Nucleus accumbens (tissue), 56 donors: ENCODE measurements at regions not wholly inside any gene's neighbourhood (a gene's known extent, or its start where the extent isn't known, plus 50 kb on each side); places are given as distances from the start of the nearest gene placed in this dataset.
A peak's percentile ranks its signal among the peaks of the same experiment; 100 is the strongest.

Experiments used
- DNase-seq, 56 donors: peaks; one replicate each; lab custom pipeline; 2025; lab: John Stamatoyannopoulos, UW

DNA sequence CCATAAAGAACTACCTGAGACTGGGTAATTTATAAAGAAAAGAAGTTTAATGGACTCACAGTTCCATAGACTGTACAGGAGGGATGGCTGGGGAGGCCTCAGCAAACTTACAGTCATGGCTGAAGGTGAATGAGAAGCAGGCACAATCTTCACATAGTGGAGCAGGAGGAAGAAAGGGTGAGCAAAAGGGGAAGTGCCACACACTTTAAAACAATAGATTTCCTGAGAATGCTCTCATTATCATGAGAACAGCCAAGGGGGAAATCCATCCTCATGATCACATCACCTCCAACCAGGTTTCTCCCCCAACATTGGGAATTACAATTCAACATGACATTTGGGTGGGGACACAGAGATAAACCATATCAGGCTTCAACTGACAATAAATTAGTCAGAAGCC, 664.9 kb downstream of the TAF11L14 start:
- DNase-seq: no peak

DNA sequence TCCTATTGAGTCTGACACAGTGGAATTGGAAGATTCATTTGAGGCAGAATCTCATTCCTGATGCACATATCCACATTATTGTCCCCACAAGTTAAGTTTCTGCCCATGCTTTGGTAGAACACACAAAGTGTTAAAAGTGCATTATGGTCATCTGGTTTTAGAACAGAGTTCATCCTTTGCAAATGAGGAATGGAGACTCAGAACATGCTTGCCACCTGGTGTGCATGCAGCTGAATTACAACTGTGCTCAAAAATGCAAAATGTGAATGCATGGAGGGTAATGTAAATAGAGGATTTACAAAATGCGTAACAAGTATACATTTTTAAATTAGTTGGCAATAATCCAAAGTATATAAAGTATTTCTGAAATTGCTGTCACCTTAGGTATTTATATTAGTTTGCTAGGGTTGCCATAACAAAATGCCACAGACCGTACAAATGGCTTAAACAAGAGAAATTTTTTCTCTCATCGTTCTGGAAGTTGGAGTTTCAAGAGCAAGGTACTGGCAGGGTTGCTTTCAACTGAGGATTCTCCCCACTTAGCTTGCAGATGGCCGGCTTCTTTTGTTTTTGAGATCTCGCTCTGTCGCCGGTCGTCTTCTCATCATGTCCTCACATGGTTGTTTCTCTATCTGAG, 671.1 kb downstream of the TAF11L14 start:
- DNase-seq: peak in 5 of 56 donors; percentile 1 to 29 (median 7)

DNA sequence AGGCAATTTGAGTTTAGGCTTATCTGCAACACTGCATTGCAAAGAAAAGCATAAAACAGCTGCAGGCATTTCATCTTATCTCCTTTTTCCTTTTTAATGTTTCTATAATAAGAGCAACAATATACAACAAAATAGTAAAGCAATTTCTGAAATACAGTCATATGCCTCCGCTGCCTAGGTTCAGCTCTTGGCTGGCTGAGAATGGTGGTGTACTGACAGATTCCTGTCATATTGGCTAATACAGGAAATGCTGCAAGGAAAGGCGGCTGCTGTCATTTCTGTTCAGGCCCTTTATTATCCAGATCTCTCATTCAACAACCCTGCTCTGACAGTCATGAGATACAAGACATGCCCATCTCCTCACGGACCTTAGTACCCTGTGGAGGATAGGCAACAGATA, 677.0 kb downstream of the TAF11L14 start:
- no peak for DNase-seq

DNA sequence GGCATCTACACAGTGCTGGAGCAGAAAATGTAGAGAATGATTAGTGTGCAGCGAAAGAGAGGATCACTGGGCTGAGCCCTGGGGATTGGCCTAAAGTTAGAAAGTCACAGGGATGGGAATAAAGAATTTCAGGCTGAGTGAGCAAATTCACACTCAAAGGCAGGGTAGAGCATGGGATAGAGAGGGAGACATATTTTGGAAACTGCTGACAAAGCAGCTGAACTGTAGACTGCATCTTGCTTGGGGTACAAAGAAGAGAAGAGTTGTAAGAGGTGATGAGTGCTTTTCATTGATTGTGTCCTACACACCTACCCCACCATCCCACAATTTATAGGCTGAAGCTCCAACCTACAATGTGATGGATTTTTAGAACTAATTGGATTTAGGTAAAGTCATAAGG, 677.8 kb downstream of the TAF11L14 start:
- no peak for DNase-seq

DNA sequence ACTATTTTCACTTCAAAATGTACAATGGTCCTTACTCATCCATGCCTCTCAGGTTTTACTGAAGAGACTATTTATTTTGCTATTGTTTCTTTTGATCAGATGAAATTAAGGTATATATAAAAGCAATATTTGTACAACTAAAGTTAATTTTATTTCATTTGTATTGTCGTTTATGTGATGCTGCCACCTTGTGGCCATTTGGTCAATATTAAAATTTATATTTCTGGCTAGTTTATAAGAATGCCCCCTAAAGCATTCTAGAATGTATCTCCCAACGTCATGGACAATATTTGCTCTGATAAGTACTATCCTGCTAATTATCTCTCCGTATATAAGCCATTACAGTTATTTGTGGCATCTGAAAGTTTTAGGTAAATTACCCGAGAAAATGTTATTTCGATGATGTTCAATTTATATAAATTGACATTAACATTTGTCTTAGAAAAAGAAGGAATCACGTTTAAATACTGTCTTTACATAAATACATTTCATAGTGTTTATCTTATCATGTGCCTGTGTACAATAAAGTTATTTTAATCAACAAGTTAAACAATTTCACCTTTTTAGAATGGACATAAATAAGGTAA, 680.0 kb downstream of the TAF11L14 start:
- peak in 1 of 56 donors; percentile 6 for DNase-seq

DNA sequence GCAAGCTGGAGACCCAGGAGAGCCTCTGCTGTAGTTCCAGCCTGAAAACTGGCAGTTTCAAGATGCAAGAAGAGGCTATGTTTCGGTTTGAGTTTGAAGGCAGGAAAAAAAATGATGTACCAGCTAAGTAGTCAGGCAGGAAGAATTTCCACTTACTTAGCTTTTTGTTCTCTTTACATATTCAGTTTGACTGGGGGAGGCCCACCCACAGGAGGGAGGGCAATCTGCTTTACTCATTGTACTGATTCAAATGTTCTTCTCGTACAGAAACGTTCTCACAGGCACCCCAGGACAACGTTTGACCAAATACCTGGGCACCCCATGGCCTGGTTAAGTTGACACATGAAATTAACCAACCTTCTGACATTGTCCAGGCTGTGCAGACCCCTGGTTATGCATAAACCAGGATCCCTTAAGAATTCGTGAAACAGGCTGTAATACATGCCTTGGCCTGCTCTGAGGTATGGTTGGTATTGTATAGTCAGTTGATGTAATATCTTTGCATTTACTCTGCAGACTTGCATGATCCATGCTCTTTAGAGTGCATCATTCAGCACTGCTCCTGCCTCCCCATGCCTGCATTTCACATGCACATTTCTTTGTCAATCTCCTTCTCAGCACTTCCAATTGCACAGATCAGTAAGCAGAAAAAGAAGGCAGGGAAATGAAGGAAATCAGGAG, 687.1 kb downstream of the TAF11L14 start:
- DNase-seq: no peak

DNA sequence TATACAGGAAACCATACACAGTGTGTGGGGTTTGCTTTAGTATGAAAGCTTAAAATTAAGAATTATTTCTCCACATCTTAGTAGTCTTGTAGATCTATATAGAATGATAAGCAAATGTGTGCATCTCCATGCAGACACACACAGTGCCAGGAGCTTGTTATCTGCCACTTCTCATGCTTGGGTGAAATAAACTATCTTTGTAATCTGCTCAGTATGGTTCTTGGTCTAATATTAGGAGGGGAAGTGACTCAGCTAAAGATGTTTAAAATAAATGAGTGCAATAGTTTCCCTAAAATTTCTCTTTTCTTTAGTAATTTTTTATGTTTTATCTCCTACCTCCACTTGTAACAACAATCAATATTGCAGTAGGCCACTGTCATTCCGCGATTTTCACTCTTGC, 689.6 kb downstream of the TAF11L14 start:
- no peak for DNase-seq

DNA sequence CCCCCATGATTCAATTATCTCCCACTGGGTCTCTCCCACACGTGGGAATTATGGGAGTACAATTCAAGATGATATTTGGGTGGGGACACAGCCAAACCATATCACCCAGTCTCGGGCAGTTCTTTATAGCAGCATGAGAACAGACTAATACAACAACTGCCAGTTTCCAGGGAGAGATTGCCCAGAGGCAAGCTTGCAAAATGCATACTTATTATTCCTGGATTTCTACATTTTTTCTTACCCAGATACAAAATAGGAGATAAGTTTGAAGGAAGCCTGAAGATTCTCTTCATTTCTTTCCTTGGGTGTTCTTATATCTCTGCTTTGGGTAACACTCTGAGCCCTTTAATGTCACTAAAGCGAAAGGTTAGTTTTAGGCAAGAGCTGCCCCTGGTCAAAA, 691.2 kb downstream of the TAF11L14 start:
- DNase-seq: no peak

DNA sequence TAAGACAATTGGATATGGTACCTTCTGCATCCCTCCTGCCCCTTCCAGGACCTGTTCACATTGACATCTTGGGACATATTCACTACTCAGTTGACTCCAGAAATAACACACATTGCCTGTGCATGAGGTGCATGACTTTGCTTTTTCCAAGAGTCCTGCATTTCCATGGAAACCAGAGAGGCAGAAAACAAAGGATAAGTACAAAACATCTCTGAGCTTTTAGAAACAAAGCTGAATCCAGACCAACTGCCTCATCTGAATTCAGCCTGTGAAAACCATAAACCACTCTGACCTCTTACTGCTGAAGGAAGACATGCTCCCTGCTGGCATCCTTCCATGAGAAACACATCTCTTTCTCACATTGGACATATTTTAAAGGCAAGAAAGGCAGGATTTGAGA, 695.1 kb downstream of the TAF11L14 start:
- DNase-seq: peak in 1 of 56 donors; percentile 1

DNA sequence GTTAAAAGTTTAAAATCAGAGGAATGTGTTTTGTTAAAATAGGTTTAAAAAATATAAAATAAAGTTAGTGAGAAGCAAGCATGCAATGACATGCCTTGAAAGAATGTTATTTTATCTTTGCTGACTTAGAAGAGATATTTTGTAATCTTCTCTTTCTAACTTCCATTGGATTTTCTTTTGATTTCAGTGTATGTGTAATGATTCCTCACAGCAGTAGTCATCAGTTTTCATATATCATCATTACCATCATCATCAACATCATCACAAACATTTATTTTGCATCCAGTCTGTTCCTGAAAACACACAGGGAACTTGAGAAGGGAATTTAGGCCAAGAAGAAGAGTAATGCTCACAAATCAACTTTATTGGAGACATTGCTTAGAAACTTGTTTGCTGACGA, 699.6 kb downstream of the TAF11L14 start:
- no peak for DNase-seq

DNA sequence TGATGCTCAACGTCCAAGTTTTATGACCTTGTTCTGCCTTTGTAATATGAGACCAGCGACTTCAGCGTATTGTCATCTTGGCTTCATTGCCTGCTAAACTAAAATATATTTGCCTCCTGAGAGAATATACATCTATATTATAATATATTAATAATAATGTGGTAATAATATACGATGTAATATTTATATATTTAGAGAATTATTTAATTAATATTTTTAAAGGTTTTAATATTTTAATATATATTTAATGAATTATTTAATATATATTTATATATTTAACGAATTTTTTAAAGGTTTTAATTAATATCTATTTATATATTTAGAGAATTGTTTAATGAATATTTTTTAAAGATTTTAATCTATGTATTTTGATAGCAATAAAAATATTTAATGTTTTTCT, 700.7 kb downstream of the TAF11L14 start:
- DNase-seq: no peak

DNA sequence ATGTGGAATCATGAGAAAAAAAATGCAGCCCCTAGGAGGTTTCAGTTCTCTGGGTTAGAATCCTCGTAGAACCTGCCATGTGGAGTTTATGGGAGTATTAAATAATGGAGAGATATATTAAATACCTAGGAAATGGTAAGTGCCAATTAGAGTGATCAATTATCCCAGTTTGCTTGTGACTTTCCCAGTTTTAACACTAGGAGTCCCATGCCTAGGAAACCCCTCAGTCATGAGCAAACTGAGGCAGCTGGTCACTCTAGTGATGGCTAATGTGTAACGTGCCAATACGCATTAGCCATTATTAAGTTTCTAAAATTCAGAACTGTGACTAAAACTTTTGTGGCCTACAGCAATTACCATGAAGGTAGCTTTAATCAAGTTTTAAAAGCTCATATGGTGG, 720.6 kb downstream of the TAF11L14 start:
- no peak for DNase-seq

DNA sequence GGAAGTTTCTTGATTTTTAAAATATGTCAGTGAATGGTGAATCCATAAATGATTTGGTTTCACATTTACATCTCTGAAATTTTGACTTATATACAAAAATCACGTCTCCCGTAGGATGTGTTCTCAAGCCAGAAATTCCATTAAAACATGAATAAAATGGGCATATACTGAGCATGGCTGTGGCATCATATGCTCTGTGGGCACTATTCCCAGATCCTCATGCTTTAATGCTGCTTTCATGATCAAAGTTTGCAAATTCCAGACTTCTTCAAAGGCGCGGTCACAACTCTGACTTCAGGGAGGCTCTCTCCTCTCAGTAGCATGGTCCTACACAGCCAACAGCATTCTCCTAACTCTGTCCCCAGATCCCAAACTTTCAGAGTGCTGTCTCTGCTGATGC, 723.2 kb downstream of the TAF11L14 start:
- no peak for DNase-seq

DNA sequence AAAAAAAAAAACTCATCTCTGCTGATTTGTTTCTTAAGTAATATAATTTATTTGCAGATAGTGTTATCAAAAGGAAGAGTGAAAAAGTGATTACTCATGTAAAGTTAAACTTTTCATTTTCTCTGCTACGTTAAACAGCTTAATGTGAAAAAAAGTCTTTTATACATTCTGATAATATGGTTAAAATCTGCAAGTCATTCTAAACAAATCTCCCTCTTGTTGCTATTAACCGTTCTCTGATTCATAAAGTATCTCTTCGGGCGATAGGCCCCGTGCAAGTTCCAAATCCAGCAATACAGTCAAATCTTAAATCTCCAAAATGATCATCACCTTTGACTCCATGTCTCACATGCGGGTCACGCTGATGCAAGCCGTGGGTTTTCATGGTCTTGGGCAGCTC, 732.0 kb downstream of the TAF11L14 start:
- no peak for DNase-seq

DNA sequence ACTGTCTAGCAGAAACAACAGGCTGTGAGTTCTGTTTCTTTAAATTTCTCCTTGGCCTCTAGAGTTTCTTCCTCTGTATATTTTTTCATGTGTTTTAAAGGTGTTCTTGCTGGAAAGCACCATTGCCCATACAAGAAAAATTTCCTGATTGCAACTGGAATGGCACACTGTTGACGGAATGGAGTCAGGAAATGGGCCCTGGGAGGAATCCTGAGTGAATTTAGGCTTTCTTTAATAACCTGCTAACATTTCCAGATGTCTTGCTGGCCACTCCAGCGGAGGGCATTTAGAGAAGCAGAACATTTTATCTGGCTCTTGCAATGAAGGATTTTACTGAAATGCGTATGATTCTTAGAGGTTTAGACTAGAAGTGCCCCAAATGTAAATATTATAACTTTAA, 736.3 kb downstream of the TAF11L14 start:
- no peak for DNase-seq

DNA sequence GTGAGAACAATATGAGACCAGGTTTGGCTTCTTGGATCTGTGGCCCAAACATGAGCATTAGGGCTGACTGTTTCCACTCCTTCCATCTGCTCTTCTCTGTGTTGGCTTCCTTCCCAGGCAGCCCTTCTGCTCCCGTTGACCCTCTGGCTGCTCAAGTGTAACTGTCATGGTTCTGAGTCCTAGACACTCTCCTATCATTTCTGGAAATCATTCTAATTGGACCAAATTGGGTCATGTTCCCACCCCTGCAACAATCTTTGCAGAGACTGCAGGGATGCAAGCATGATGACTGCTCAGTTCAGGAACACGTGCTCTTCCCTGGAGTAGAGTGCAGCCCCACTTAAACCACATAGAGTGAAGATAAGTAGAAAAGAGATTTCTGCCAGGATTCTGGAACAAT, 741.4 kb downstream of the TAF11L14 start:
- DNase-seq: no peak

DNA sequence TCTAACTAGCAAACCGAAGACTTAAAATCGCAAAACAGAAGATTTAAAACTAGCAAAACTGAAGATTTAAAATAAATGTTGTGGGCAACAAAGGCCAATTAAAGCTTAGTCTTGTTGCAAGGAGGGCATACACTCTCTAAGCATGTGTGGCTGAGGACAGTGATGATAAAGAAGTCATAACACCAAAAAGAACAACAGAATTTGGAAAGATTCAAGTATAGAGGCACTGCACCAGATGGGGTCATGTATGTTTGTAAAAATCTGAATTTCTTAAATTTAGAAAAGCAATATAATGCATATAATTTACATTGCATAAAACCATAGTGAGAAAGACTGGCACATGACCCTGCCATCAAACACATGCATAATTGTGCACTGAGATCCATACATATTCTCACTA, 743.8 kb downstream of the TAF11L14 start:
- no peak for DNase-seq

DNA sequence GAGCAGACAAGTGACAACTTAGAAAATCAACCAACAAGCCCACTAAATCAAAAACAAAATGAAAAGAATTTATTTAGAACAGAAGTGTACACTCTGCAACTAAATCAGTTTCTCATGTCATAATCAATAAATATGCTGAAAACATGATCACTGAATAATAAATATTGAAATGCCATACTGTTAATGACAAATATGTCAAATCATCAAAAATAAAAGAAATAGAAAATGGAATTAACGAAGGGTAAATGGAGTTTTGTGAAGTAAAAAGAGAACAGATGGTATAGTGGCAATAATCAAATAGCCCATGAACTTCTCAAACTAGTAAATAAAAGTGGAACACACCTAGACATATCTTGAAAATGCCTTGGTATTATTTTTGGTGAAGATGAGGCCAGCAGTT, 744.9 kb downstream of the TAF11L14 start:
- DNase-seq: no peak

DNA sequence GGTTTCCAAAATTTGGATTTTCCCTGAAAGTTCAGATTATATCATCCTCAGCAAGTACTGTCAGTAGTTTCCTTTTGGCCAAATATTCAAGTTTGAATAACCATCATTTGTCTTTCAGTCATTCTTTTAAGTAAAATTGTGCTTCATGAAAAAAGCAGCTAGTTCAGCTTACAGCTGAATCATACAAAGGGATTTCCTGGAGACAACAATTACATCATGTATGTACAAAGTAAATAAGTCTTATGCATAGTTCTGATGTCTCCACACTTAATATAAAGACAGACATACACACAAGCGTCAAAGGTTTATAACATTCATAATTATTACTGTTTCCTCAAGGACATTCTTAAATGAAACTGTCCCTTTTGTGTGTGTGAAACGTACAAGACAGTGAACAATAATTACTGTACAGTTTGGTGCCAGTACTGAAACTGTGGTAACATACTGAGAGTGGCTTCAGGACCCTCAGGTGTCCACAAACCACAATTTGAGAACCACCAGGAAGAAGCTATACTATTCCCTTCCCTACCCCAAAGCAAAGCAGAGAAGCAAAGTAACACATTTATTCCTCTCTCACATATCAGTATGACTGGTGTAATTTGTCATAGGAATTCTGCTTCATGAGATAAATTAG, 746.6 kb downstream of the TAF11L14 start:
- DNase-seq: no peak

DNA sequence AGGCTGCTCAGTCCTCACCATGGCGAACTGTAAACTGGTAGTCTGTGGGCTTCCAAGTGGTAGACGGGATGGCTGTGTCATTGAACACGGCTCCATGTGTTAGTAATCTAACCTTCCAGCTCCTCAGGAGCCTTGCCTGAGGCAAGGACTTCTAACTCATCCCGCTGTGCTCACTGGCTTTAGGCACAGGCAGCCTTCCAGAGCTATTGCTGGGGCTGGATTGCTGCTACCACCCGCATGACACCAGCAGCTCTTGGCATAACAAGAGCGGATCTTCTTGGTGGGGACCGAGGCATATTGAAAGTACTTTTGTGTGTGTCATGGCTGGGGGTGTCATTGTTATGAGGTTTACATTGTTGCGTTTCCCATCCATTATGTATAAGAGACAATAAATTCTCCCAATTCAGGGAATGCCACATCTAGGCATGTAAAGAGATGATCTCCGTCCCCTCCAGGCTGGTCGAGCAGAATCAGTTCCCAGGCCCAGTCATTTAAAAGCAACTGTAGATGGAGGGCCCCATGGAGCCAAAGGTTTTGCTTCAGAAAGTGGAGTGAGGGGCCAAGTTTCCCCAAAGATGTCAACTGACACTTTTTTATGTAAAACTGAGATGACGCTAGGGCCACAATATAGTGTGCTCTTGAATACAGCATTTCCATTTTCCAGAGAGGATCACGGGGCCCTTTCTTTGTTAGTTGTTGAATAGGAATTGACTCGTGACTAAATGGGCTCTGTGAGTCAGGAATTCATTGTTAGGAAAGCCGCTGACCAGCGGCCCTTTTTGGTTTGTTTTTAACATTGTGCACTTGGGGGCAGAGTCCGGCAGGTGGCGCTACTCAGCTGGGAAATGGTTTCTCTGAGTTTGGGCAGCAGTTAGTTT, 759.5 kb downstream of the TAF11L14 start:
- DNase-seq: peak in 46 of 56 donors; percentile 1 to 82 (median 41)

DNA sequence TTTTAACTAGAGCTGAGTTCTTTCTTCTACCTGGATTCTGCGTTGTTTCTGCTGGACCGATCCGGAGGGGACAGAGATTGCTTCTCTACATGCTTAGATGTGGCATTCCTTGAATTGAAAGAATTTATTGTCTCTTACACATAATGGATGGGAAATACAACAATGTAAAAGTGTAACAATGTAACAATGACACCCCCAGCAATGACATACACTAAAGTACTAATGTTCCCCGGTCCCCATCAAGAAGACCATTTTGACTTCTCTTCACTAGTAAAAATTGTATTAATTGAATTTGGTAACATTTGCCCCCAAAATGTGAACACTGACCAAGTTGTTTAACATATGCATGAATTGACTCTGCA, 760.2 kb downstream of the TAF11L14 start:
- no peak for DNase-seq
